ENCODE measurements at regions not wholly inside any gene's neighbourhood (a gene's known extent, or its start where the extent isn't known, plus 50 kb on each side); places are given as distances from the start of the nearest gene placed in this dataset.

DNA sequence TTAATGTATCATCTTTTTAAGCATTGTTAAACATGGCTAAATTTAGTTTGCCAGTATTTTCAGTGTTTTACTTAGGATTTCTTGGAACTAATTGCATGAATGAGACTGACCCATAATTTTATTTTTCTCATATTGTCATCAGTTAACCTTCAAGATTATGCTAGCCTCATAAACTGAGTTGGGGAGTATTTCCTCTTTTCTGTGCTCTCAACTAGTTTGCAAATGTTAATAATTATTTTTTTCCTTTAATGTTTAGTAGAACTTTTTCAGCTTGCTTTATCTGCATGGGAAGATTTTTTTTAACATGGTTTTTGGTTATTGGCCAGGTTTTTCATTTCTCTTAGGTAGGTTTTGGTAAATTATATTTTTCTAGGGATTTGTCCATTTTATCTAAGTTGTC, 235.4 kb upstream of the SESN3 start:
- H3K27ac ChIP-seq (ENCODE audit: low read depth, low read length, poor library complexity, severe bottlenecking) = no peak overlapping the region
- H3K4me3 ChIP-seq (ENCODE audit: low read depth, low read length, poor library complexity, severe bottlenecking) = no peak overlapping the region
- ChIA-PET CTCF (no interaction called here), POLR2A (ENCODE audit: low non-redundant PET) (no interaction called here)
- no peaks in the 10 kb centered on the region for H3K36me3 ChIP-seq (ENCODE audit: insufficient read depth, low read length, poor library complexity, severe bottlenecking)
- intact Hi-C loops (cut with micrococcal nuclease; ENCODE audit: unreplicated experiment) = no loop called here
- H3K4me1 ChIP-seq (ENCODE audit: insufficient read depth, low read length, poor library complexity, severe bottlenecking) = no peaks in the 10 kb centered on the region
- TF ChIP-seq, protein P1, sequence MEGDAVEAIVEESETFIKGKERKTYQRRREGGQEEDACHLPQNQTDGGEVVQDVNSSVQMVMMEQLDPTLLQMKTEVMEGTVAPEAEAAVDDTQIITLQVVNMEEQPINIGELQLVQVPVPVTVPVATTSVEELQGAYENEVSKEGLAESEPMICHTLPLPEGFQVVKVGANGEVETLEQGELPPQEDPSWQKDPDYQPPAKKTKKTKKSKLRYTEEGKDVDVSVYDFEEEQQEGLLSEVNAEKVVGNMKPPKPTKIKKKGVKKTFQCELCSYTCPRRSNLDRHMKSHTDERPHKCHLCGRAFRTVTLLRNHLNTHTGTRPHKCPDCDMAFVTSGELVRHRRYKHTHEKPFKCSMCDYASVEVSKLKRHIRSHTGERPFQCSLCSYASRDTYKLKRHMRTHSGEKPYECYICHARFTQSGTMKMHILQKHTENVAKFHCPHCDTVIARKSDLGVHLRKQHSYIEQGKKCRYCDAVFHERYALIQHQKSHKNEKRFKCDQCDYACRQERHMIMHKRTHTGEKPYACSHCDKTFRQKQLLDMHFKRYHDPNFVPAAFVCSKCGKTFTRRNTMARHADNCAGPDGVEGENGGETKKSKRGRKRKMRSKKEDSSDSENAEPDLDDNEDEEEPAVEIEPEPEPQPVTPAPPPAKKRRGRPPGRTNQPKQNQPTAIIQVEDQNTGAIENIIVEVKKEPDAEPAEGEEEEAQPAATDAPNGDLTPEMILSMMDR (conservative IDR thresholded peaks at IDR 0.05; ENCODE audit: low read depth, low read length) = no peak
- TF ChIP-seq EZH2 (IDR thresholded peaks at IDR 0.05; ENCODE audit: borderline replicate concordance, low read depth, low read length, poor library complexity, severe bottlenecking) = no peak
- peaks cover 5% of the 10 kb centered on the region for H3K27me3 ChIP-seq (replicated peaks; ENCODE audit: insufficient read depth, low read depth, low read length, poor library complexity)
- DNase-seq (ENCODE audit: low spot score) = no peak
- H3K9me3 ChIP-seq (ENCODE audit: low read depth, low read length, poor library complexity, severe bottlenecking) = no peaks in the 10 kb centered on the region
- BruUV-seq (replicated peaks) = no TSS peak

DNA sequence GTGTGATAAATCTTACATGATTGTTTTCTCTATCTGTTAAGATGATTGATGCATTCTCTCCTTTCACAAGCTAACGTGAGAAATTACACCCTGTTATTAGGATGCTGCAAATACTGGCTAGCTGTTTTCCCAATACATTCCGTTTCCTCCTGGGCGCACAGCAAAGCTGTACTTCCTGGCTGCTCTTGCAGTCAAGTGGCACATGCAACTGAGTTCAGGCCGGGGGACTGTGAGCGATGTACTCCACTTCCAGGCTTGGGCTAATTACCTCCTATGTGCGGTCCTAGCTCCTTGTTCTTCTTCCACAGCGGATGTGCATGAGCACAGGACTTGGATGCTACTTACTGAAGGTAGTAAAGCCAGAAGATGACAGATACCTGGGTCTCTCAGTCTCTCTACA, 234.9 kb upstream of the SESN3 start:
- Histone ChIP-seq H3K27me3 (replicated peaks; ENCODE audit: insufficient read depth, low read depth, low read length, poor library complexity) (peaks cover 5% of the 10 kb centered on the region), H3K27ac (ENCODE audit: low read depth, low read length, poor library complexity, severe bottlenecking) (no peak overlapping the region), H3K4me1 (ENCODE audit: insufficient read depth, low read length, poor library complexity, severe bottlenecking) (no peaks in the 10 kb centered on the region), H3K9me3 (ENCODE audit: low read depth, low read length, poor library complexity, severe bottlenecking) (no peaks in the 10 kb centered on the region), H3K36me3 (ENCODE audit: insufficient read depth, low read length, poor library complexity, severe bottlenecking) (no peaks in the 10 kb centered on the region), H3K4me3 (ENCODE audit: low read depth, low read length, poor library complexity, severe bottlenecking) (no peak overlapping the region)
- CTCF ChIA-PET = no interaction called here
- BruUV-seq (replicated peaks) = no TSS peak
- POLR2A ChIA-PET (ENCODE audit: low non-redundant PET) = no interaction called here
- intact Hi-C loops (cut with micrococcal nuclease; ENCODE audit: unreplicated experiment) = no loop called here
- no peak for DNase-seq (ENCODE audit: low spot score)
- TF ChIP-seq, protein P1 (conservative IDR thresholded peaks at IDR 0.05; ENCODE audit: low read depth, low read length) = no peak
- TF ChIP-seq EZH2 (IDR thresholded peaks at IDR 0.05; ENCODE audit: borderline replicate concordance, low read depth, low read length, poor library complexity, severe bottlenecking) = no peak

DNA sequence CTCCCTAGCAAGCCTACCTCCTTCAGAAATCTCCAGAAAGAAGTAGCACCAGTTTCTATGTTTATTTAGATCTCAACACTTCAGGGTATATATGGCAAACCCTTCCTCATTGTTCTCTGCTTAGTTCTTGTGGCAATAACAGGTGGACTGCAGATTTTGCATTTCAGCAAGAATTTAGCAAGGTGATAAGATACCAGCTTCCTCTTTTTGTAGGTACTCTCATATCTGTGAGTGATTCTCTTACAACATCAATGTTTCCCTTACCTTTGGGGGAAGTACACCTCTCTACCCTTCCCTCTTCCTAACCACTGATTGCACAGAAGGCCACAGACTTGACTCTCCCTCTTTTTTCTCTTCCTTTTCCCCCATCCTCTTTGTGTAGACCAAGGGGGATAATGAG, 230.9 kb upstream of the SESN3 start:
- DNase-seq (ENCODE audit: low spot score) = no peak
- Histone ChIP-seq H3K27ac (ENCODE audit: low read depth, low read length, poor library complexity, severe bottlenecking) (no peak overlapping the region), H3K9me3 (ENCODE audit: low read depth, low read length, poor library complexity, severe bottlenecking) (no peaks in the 10 kb centered on the region), H3K27me3 (replicated peaks; ENCODE audit: insufficient read depth, low read depth, low read length, poor library complexity) (peaks cover 5% of the 10 kb centered on the region), H3K4me1 (ENCODE audit: insufficient read depth, low read length, poor library complexity, severe bottlenecking) (no peaks in the 10 kb centered on the region), H3K36me3 (ENCODE audit: insufficient read depth, low read length, poor library complexity, severe bottlenecking) (no peaks in the 10 kb centered on the region), H3K4me3 (ENCODE audit: low read depth, low read length, poor library complexity, severe bottlenecking) (no peak overlapping the region)
- intact Hi-C loops (cut with micrococcal nuclease; ENCODE audit: unreplicated experiment) = no loop called here
- POLR2A ChIA-PET (ENCODE audit: low non-redundant PET) = no interaction called here
- no TSS peak for BruUV-seq (replicated peaks)
- CTCF ChIA-PET = no interaction called here
- TF ChIP-seq EZH2 (IDR thresholded peaks at IDR 0.05; ENCODE audit: borderline replicate concordance, low read depth, low read length, poor library complexity, severe bottlenecking) = no peak
- TF ChIP-seq, protein P1 (conservative IDR thresholded peaks at IDR 0.05; ENCODE audit: low read depth, low read length) = no peak

Measured in A673 (cell line).